Pancreas (tissue), 10 donors: ENCODE measurements at regions not wholly inside any gene's neighbourhood (a gene's known extent, or its start where the extent isn't known, plus 50 kb on each side); places are given as distances from the start of the nearest gene placed in this dataset.

Source experiments
- ATAC-seq, 4 donors: fragments of 200-7000 bp; cut with Tn5 transposase; one replicate each; pipeline versions ENCODE4 v1.8.0 to v1.9.1; 2020; ENCODE audit warnings: mild to moderate bottlenecking in 4 of 4, moderate library complexity in 4 of 4
- DNase-seq, 6 donors: peaks; one replicate each; pipeline ENCODE4 v3.0.0-alpha.2; 2020
- FAIRE-seq: peaks from 2 replicates; lab custom pipeline; 2012; peaks lifted over from hg19 to GRCh38; lab: Jason Lieb, UNC
- H3K27ac ChIP-seq, 4 donors: fragments of 200-600 bp; sonication (generic); 1 replicate in 3 of 4; 2 replicates in 1 of 4; pipeline versions ENCODE4 v1.5.0 to v1.8.0; 2020
- H3K27me3 ChIP-seq, 4 donors: fragments of 200-600 bp; one replicate each; pipeline ENCODE4 v1.8.0; 2021
- H3K36me3 ChIP-seq, 3 donors: fragments of 200-600 bp; sonication (generic) in 1 of 3; one replicate each; pipeline versions ENCODE4 v1.5.0 to v1.8.0; 2020 to 2021
- H3K4me1 ChIP-seq, 3 donors: fragments of 200-600 bp; one replicate each; pipeline ENCODE4 v1.8.0; 2021
- H3K4me3 ChIP-seq, 4 donors: fragments of 200-600 bp; sonication (generic) in 2 of 4; one replicate each; pipeline versions ENCODE4 v1.5.0 to v1.8.0; 2020 to 2021
- H3K9me3 ChIP-seq, 4 donors: fragments of 200-600 bp; one replicate each; pipeline ENCODE4 v1.8.0; 2021
- WGBS, 2 donors: extraction: QIAGEN DNeasy Blood & Tissue Kit; methylation state at CpG; one replicate each; pipeline ENCODE4 v1.1.7; 2013; 5-methylcytosine and 5-hydroxymethylcytosine counted together
- intact Hi-C, 3 donors: fragments of 100-400 bp; cut with DNase I; formaldehyde crosslinking; loops; one replicate each; pipeline versions ENCODE4 v1.11.1 to v1.14.2; 2022
- TF ChIP-seq, protein P1 (sequence below), 4 donors: fragments of 200-600 bp; sonication (generic) in 3 of 4; IDR thresholded peaks; one replicate each; pipeline versions ENCODE4 v1.5.0 to v1.8.0; 2021; ENCODE audit warnings: antibody characterized with exemption in 4 of 4
- donor health status: healthy with polysubstance abuse.
- donor health status: DM: no; HTN: no; CAD: no; lungs with moderate emphysema.
- donor health status: DM: no; HTN: no; CAD: no.
- donor health status: control.
- donor health status: control.
- donor health status: Bipolar disorder and iron deficiency.
- donor health status: DM: yes; HTN: yes; CAD: no.
- donor health status: DM: no; HTN: no; CAD: no.
- donor health status: DM: no; HTN: no; CAD: no.
- donor health status: DM: yes; HTN: yes; CAD: no.

DNA sequence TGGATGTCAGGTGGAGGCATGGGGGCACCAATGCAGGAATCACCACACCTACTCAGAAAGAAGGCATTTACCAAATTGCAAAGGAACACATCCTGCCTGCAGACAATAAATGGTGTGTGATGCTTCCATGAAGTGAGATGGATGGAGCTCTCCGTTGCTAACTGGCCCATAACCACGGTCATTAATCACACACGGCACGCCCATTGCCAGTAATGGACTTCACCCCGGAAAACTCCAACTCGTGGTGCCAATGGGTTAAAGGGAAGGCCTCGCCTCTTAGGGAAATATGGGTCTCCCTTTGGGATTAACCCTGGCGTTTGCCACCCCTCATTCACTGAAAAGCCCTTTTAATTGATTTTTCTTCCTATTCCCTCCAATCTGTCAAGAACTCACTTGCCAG is 443.1 kb upstream of the DAB1 start:
- no peak overlapping the region for H3K4me3 ChIP-seq
- ATAC-seq, result no peak
- intact Hi-C loops, result no loop called here
- no peak overlapping the region for H3K27ac ChIP-seq
- no peak for FAIRE-seq
- TF ChIP-seq, protein P1, sequence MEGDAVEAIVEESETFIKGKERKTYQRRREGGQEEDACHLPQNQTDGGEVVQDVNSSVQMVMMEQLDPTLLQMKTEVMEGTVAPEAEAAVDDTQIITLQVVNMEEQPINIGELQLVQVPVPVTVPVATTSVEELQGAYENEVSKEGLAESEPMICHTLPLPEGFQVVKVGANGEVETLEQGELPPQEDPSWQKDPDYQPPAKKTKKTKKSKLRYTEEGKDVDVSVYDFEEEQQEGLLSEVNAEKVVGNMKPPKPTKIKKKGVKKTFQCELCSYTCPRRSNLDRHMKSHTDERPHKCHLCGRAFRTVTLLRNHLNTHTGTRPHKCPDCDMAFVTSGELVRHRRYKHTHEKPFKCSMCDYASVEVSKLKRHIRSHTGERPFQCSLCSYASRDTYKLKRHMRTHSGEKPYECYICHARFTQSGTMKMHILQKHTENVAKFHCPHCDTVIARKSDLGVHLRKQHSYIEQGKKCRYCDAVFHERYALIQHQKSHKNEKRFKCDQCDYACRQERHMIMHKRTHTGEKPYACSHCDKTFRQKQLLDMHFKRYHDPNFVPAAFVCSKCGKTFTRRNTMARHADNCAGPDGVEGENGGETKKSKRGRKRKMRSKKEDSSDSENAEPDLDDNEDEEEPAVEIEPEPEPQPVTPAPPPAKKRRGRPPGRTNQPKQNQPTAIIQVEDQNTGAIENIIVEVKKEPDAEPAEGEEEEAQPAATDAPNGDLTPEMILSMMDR (IDR thresholded peaks at IDR 0.05), result no peak
- no peaks in the 10 kb centered on the region for H3K36me3 ChIP-seq
- H3K9me3 ChIP-seq, result no peaks in the 10 kb centered on the region
- no peak for DNase-seq
- H3K27me3 ChIP-seq, result no peaks in the 10 kb centered on the region
- no peaks in the 10 kb centered on the region for H3K4me1 ChIP-seq
- 63 to 68% methylated on average over 8 of the region's 8 CpGs for WGBS, 2 donors

DNA sequence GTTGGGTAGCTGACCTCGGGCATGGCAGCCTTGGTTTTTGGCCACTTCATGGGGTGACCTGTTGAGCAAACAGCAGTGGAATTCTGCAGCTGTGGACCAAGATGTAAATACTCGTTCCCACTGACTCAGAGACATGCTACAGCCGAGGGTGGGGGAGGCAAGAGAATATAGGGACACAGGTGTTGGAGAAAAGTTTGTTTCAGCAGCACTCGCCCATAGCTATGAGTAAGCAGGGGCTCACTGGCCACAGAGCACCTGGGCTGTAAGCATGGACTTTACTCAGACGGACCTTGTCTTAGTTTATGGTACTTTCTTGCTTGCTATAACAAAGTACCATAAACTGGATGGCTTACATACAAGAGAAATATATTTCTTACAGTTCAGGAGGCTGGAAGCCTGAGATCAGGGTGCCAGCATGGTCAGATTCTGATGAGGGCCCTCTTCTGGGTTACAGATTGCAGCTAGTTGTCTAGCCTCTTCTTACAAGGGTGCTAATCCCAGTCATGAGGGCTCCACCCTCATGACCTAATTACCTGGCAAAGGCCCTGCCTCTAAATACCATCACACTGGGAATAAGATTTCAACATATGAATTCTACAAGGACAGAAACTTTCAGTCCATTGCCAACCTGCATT is 437.2 kb upstream of the DAB1 start:
- H3K27me3 ChIP-seq, result no peaks in the 10 kb centered on the region
- FAIRE-seq (no peak), ATAC-seq (no peak), DNase-seq (no peak)
- intact Hi-C loops, result no loop called here
- WGBS, 2 donors, result 56 to 70% methylated on average over 5 of the region's 5 CpGs
- no peaks in the 10 kb centered on the region for H3K9me3 ChIP-seq
- no peaks in the 10 kb centered on the region for H3K4me1 ChIP-seq
- no peaks in the 10 kb centered on the region for H3K36me3 ChIP-seq
- TF ChIP-seq, protein P1 (IDR thresholded peaks at IDR 0.05), result no peak
- no peak overlapping the region for H3K27ac ChIP-seq
- H3K4me3 ChIP-seq, result no peak overlapping the region

DNA sequence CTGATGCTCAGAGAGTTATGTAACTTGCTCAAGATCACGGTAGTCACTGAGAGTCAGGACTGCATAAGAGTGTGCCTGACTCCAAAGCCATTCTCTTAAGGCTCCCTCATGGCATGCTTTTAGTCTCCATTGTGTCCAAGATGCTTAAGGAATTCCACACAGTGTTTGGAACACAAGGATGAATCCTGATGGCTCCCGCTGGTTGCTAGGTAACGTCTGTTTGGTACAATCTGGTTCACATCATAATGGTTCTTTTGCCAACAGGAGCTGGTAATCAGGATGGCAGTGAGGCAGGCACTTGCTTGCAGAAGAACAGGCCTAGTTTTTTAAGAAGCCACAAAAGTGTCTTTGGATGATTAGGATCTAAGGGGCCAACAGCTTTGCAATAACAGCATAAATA is 436.5 kb upstream of the DAB1 start:
- ATAC-seq, result no peak
- DNase-seq, result no peak
- FAIRE-seq, result no peak
- Histone ChIP-seq H3K4me1 (no peaks in the 10 kb centered on the region), H3K27me3 (no peaks in the 10 kb centered on the region), H3K9me3 (no peaks in the 10 kb centered on the region), H3K27ac (no peak overlapping the region), H3K36me3 (no peaks in the 10 kb centered on the region), H3K4me3 (no peak overlapping the region)
- WGBS, 2 donors, result 69 to 90% methylated on average over 3 of the region's 3 CpGs
- intact Hi-C loops, result no loop called here
- TF ChIP-seq, protein P1 (IDR thresholded peaks at IDR 0.05), result no peak

DNA sequence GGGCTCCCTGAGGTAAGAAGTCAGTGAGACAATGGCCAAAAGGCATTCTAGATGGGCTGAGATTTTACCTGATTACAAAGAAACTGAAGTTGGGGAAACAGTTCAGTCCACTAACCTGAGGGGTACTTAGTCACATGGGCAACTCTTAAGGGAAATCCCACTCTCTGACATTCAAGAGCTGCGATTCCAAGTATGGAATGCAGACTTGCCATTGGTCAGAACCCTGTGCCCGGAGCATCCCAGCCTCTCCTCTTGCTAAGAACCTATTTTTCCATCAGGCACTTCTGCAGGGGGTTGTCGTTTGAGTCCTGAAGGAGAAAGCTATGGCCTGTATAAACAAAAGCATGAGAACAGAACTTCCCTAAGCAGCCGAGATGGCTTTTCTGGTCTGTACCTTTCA is 434.9 kb upstream of the DAB1 start:
- TF ChIP-seq, protein P1 (IDR thresholded peaks at IDR 0.05), result no peak
- H3K36me3 ChIP-seq, result no peaks in the 10 kb centered on the region
- H3K4me1 ChIP-seq, result no peaks in the 10 kb centered on the region
- no peaks in the 10 kb centered on the region for H3K27me3 ChIP-seq
- H3K27ac ChIP-seq, result no peak overlapping the region
- H3K9me3 ChIP-seq, result no peaks in the 10 kb centered on the region
- intact Hi-C loops, result no loop called here
- WGBS, 2 donors, result 41 to 61% methylated on average over 4 of the region's 4 CpGs
- ATAC-seq (no peak), FAIRE-seq (no peak), DNase-seq (no peak)
- H3K4me3 ChIP-seq, result no peak overlapping the region

DNA sequence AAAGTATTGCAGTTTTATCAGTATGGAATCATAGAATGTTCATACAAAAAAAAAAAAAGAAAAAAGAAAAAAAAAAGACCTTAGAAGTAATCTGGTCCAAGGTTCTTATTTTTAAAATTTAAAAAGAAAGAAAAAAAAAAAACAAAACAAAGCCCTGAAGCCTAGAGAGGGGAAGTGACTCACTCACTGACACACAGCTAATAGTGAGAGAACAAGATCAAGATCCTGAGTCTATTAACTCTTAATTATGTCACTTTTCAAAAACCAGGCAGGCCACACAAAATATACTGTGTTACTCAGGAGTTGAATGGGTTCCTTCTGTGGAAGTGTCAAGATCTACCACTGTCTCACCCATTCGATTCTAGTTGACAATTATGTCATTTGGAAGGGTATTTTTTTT is 433.9 kb upstream of the DAB1 start:
- H3K27me3 ChIP-seq, result no peaks in the 10 kb centered on the region
- H3K9me3 ChIP-seq, result no peaks in the 10 kb centered on the region
- H3K36me3 ChIP-seq, result no peaks in the 10 kb centered on the region
- H3K27ac ChIP-seq, result no peak overlapping the region
- DNase-seq (no peak), ATAC-seq (no peak), FAIRE-seq (no peak)
- H3K4me1 ChIP-seq, result no peaks in the 10 kb centered on the region
- TF ChIP-seq, protein P1 (IDR thresholded peaks at IDR 0.05), result no peak
- intact Hi-C loops, result no loop called here
- WGBS, 2 donors, result 36 to 59% methylated on average over 1 of the region's 1 CpG
- no peak overlapping the region for H3K4me3 ChIP-seq
